Activated CD8-positive, alpha-beta T cell treated with anti-CD3 and anti-CD28 coated beads for 36 hours (primary cell): ENCODE measurements at regions not wholly inside any gene's neighbourhood (a gene's known extent, or its start where the extent isn't known, plus 50 kb on each side); places are given as distances from the start of the nearest gene placed in this dataset.

Experiments used
- ATAC-seq: fragments of 200-7000 bp; cut with Tn5 transposase; one replicate; pipeline ENCODE4 v1.10.0; 2021; ENCODE audit warnings: mild to moderate bottlenecking, moderate library complexity
- CTCF ChIA-PET: fragments of 350-600 bp; sonication (Branson Sonifier 250); formaldehyde crosslinking; loops from one replicate; lab custom pipeline; 2021; ENCODE audit warnings: antibody characterized with exemption; lab: Charles Lee
- POLR2A ChIA-PET: fragments of 350-600 bp; sonication (Branson Sonifier 250); formaldehyde crosslinking; loops from one replicate; lab custom pipeline; 2021; ENCODE audit warnings: antibody characterized with exemption; lab: Charles Lee
- DNase-seq: peaks from one replicate; pipeline ENCODE4 v3.0.0-alpha.2; 2020
- H3K27ac Mint-ChIP-seq: one replicate; pipeline ENCODE4 v1.8.0; 2021; ENCODE audit warnings: mild to moderate bottlenecking, mixed read lengths
- H3K27me3 Mint-ChIP-seq: one replicate; pipeline ENCODE4 v1.8.0; 2021; ENCODE audit warnings: mixed read lengths
- H3K36me3 Mint-ChIP-seq: one replicate; pipeline ENCODE4 v1.8.0; 2021; ENCODE audit warnings: low read depth, mixed read lengths
- H3K4me1 Mint-ChIP-seq: one replicate; pipeline ENCODE4 v1.8.0; 2021; ENCODE audit warnings: low read depth, mixed read lengths
- H3K4me3 Mint-ChIP-seq: one replicate; pipeline ENCODE4 v1.8.0; 2021; ENCODE audit warnings: mild to moderate bottlenecking, moderate library complexity, mixed read lengths
- H3K9me3 Mint-ChIP-seq: one replicate; pipeline ENCODE4 v1.8.0; 2021; ENCODE audit warnings: mixed read lengths
- CTCF ChIP-seq: fragments of 200-600 bp; IDR thresholded peaks from one replicate; pipeline ENCODE4 v1.8.0; 2022; ENCODE audit warnings: antibody characterized with exemption, mild to moderate bottlenecking
- intact Hi-C: fragments of 100-400 bp; cut with micrococcal nuclease; formaldehyde crosslinking; loops from one replicate; pipeline ENCODE4 v1.10.0; 2022

- no peak for DNase-seq
- CTCF ChIA-PET = no interaction called here
- Mint-ChIP-seq H3K4me1 (no peaks in the 10 kb centered on the region), H3K9me3 (no peaks in the 10 kb centered on the region), H3K4me3 (no peak overlapping the region), H3K27me3 (no peaks in the 10 kb centered on the region), H3K36me3 (no peaks in the 10 kb centered on the region), H3K27ac (no peak overlapping the region)
- TF ChIP-seq CTCF = no peak
- ATAC-seq = no peak
- intact Hi-C loops = no loop called here
- POLR2A ChIA-PET = no interaction called here
Observed at GRCh38 chr21:23471877-23472276, 2135.4 kb downstream of the MRPL39 start.

GRCh38 chr21:23463365-23463764 is 2143.9 kb downstream of the MRPL39 start:
- no peaks in the 10 kb centered on the region for H3K27me3 Mint-ChIP-seq
- H3K4me1 Mint-ChIP-seq = no peaks in the 10 kb centered on the region
- DNase-seq (no peak), ATAC-seq (no peak)
- TF ChIP-seq CTCF = no peak
- H3K36me3 Mint-ChIP-seq = no peaks in the 10 kb centered on the region
- intact Hi-C loops = no loop called here
- H3K9me3 Mint-ChIP-seq = peaks cover 3% of the 10 kb centered on the region
- no peak overlapping the region for H3K27ac Mint-ChIP-seq
- POLR2A ChIA-PET = no interaction called here
- CTCF ChIA-PET = no interaction called here
- H3K4me3 Mint-ChIP-seq = no peak overlapping the region

GRCh38 chr21:23455676-23456075 is 2151.6 kb downstream of the MRPL39 start:
- H3K36me3 Mint-ChIP-seq = no peaks in the 10 kb centered on the region
- H3K27ac Mint-ChIP-seq = no peak overlapping the region
- no peak for DNase-seq
- no peak for TF ChIP-seq CTCF
- peaks cover 4% of the 10 kb centered on the region for H3K9me3 Mint-ChIP-seq
- intact Hi-C loops = no loop called here
- no peaks in the 10 kb centered on the region for H3K27me3 Mint-ChIP-seq
- no peak for ATAC-seq
- H3K4me1 Mint-ChIP-seq = no peaks in the 10 kb centered on the region
- H3K4me3 Mint-ChIP-seq = no peak overlapping the region
- POLR2A ChIA-PET = no interaction called here
- CTCF ChIA-PET = no interaction called here

GRCh38 chr21:23452384-23453083 is 2154.7 kb downstream of the MRPL39 start:
- H3K4me3 Mint-ChIP-seq = no peak overlapping the region
- DNase-seq (peak; percentile 21), ATAC-seq (peak; percentile 34)
- no peak overlapping the region for H3K27ac Mint-ChIP-seq
- no peaks in the 10 kb centered on the region for H3K27me3 Mint-ChIP-seq
- ChIA-PET CTCF (no interaction called here), POLR2A (no interaction called here)
- peaks cover 1% of the 10 kb centered on the region for H3K9me3 Mint-ChIP-seq
- no peaks in the 10 kb centered on the region for H3K4me1 Mint-ChIP-seq
- no peak for TF ChIP-seq CTCF
- no peaks in the 10 kb centered on the region for H3K36me3 Mint-ChIP-seq
- intact Hi-C loops = no loop called here

GRCh38 chr21:23445307-23445706 is 2162.0 kb downstream of the MRPL39 start:
- Mint-ChIP-seq H3K36me3 (no peaks in the 10 kb centered on the region), H3K27me3 (no peaks in the 10 kb centered on the region), H3K9me3 (no peaks in the 10 kb centered on the region), H3K4me3 (no peak overlapping the region), H3K27ac (no peak overlapping the region), H3K4me1 (no peaks in the 10 kb centered on the region)
- TF ChIP-seq CTCF = no peak
- ChIA-PET POLR2A (no interaction called here), CTCF (no interaction called here)
- ATAC-seq (no peak), DNase-seq (no peak)
- intact Hi-C loops = no loop called here
